HG03457 (cell line): ENCODE measurements at regions not wholly inside any gene's neighbourhood (a gene's known extent, or its start where the extent isn't known, plus 50 kb on each side); places are given as distances from the start of the nearest gene placed in this dataset.

ENCODE experiments used
- ATAC-seq: cut with Tn5 transposase; IDR thresholded peaks from one replicate; pipeline ENCODE4 v1.9.1; 2021; ENCODE audit warnings: moderate number of reproducible peaks; ENCODE audit not compliant: unreplicated experiment

- no peak for ATAC-seq
Observed at GRCh38 chr4:111537871-111538270, 607.4 kb upstream of the FAM241A start.

- no peak for ATAC-seq
Observed at GRCh38 chr4:111540671-111541070, 604.6 kb upstream of the FAM241A start.

DNA sequence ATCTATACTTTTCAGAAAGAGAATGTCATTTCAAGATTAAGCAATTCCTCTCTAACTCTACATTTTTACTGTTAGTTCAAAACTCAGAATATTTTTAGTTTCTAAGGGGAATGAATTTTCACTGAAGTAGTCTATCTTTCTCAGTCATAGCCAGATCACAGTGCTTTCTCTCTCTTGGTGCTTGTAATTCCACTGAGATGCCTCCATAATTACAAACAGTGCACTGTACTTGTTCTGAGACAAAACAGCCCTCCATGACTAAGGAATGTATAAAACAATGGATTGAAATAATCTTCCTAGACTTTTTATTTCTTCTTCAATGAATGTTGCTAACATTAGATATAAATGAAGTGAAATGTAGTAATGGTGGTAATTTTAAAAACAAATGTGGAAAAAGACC, 603.2 kb upstream of the FAM241A start:
- no peak for ATAC-seq

DNA sequence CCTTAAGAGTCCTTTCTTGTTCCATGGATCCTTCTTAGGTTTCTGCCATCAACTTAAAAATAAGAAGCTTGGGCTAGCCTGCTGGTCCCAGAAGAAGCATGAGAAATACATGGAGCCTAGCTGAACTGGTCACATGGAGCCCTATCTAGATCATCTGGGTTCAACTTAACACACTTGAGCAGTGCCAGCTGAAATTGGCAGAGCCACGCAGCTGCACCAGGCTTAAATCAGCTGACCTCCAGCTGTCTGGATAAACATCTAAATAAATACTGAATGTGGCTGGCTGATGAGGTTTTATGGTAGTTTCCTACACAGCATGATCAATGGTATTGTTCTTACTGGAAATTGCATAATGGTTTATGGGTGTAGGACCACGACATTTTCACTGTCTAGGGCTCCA, 598.4 kb upstream of the FAM241A start:
- no peak for ATAC-seq

DNA sequence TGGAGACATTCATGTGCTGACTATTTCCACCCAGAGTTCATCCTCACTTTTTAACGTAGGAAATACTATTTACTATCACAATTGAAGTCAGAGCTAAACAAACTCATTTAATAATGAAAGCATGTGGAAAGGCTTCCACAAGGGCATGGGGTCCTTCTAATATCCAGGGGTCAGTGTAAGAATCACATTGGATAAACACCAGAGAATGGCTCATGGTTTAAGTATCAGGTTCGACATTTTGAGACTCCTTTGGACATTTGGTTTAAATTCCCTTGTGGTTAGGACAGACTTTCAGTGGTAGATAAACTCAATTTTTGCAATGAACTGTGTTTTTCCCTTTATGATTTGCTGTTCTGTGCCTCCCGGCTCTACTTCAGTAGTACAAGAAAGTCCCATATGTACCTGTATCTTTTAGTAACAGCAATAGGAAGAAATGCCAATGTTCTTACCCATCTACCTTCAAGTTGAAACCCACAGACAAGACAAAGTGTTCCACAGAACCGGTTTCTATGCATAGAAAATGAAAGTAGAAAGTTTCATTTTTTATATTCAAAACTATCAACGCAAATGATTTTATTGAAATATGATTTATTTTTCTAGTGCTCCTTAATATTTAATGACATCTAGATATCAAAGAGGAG, 589.0 kb upstream of the FAM241A start:
- ATAC-seq, result no peak

DNA sequence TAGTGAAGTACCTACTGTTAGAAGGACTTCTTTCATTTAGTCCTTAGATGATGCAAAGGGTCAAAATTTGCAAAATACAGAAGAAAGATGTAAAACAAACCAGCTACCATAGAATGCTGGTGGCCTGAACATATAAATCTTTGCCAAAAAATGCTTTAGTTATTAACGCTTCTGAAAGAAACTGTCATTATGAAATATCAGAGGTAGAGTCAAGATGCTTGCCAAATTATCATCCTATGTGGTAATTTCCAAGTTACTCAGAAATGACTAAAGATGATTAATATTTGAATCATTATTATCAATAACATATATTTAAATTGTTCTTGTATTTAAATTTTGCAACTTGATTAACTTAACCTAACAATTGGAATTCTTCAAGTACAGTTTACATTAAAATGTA, 588.4 kb upstream of the FAM241A start:
- ATAC-seq, result no peak

- ATAC-seq, result no peak
Observed at GRCh38 chr4:111562826-111563225, 582.4 kb upstream of the FAM241A start.

DNA sequence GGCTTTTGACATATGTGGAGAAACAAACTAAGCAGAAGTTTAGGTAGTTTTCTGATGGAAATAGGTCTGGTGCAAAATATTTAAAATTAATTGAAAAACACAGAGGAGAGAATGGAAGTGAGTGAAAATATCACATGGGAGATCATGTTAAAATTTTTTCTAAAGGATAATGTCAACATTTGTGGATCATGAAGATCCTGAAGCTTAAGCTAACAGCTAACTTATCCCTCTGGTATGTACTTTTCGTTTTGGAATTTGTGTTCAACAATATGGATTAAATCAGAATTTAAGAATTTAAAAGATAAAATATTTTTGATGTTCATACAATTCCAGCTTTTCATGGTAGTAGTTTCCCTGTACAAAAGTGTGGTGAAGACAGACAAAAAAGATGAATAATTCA, 572.8 kb upstream of the FAM241A start:
- no peak for ATAC-seq

GRCh38 chr4:111573386-111573785, 571.9 kb upstream of the FAM241A start:
- no peak for ATAC-seq

- ATAC-seq, result no peak
Observed at GRCh38 chr4:111579767-111580166, 565.5 kb upstream of the FAM241A start.

DNA sequence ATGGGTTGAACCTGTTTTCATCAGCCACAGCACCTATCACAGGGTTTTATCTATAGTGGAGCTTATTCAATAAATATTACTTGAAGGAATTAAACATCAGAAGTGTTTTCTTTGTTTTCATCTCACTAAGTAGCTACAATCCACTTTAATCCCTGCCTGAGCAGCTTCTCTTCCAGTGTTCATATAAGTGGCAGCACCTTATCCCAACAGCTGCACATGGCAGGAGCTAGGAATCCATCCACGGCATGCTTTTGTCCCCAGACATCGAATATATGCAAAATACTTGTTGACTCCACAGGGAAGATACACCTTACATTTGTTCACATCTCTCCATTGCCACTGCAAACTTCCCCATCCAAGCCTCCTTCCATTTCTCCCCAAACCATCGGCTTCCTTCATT, 549.8 kb upstream of the FAM241A start:
- no peak for ATAC-seq

DNA sequence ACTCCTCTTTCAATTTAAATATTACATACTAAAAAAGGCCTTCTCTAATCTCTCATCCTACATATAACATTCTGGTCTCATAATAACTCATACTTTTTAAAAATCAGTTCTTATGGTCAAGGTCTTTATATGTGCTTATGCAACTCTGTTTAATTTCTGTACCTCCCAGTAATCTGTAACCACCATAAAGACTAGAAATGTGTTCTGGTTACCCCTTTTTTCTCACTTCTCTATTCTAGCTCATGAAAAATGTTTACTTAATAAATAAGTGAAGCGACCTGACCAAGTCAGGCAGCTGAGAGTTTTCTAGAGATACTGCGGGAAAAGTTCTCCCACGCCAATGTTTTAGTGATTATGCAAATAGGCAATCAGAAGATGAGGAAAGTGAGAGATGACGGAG, 548.8 kb upstream of the FAM241A start:
- ATAC-seq, result no peak

GRCh38 chr4:111601671-111602070, 543.6 kb upstream of the FAM241A start:
- ATAC-seq, result no peak

GRCh38 chr4:111602848-111603247, 542.4 kb upstream of the FAM241A start:
- no peak for ATAC-seq

DNA sequence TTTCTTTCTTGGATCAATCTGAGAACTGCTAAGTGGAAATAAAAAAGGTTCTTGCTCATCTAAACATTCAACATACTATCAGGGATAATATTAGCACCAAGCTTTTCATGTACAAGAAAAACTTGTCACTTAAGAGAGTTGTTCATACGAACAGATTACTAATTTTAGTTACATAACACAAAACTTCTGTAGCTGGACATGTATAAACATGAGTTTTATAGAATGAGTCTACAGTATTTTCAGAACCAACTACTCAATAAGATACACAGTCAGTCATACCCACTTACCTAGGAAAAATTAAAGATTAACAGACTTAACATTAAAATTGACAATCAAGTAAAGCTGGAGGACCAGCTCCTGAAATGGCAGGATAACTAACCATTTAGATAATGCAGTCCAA, 540.1 kb upstream of the FAM241A start:
- ATAC-seq, result no peak

- no peak for ATAC-seq
Observed at GRCh38 chr4:111610681-111611080, 534.6 kb upstream of the FAM241A start.

GRCh38 chr4:111618908-111619307, 526.3 kb upstream of the FAM241A start:
- ATAC-seq, result no peak

GRCh38 chr4:111628437-111628836, 516.8 kb upstream of the FAM241A start:
- ATAC-seq, result no peak

GRCh38 chr4:111630705-111631104, 514.5 kb upstream of the FAM241A start:
- no peak for ATAC-seq

- ATAC-seq, result no peak
Observed at GRCh38 chr4:111631215-111631999, 513.8 kb upstream of the FAM241A start.

DNA sequence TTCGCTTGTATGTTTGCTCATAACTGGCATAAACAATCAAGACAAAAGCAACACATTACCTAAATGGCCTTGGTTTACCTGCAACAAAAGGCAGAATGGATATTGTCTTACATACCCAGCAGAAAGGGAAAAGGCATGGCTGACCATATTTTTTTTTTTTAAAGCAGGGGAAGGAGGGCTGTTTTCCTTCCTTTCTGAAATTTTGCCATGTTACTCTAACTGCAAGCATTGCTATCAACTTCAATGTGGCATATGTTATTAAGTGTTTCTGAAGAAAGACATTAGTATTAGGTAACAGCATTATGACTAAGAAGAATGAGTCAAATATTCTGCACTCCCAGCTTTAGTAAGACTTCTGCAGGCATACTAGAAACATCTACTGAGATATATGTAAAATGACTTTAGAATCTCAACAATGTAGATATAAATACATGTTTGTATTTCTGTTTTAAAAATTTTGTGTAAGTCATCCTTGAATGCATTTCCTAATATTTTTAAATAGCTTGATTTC, 512.6 kb upstream of the FAM241A start:
- no peak for ATAC-seq

DNA sequence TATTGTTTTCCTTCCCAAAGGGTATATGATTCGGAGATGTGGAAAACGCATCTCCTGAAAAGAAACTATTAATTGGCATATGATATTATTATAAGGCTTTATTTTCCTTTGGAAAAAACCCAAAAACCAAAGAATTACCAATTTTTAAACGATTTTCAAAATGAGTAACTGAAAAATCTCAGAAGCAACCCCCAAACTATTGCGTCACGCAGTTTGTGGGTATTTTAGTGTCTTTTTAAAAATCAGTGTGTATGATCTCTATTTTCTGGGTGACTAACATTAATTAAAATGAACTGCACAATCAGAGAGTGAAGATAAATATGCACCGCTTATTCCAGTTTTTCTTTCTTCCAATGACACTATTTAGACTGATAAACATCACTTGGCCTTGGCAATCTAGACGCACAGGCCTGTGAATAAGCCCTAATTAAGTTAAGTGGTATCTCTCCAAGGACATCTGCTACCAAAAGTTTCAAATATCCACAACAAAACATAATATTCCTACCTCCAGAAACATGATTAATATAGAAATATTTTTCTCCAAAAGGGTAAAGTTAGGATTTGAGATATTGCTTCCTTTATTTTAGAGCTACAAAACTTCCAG, 511.5 kb upstream of the FAM241A start:
- no peak for ATAC-seq
